ENCODE measurements at regions not wholly inside any gene's neighbourhood (a gene's known extent, or its start where the extent isn't known, plus 50 kb on each side); places are given as distances from the start of the nearest gene placed in this dataset.

- H3K4me3 ChIP-seq (ENCODE audit: low read depth, low read length), result no peak overlapping the region
- H3K27ac ChIP-seq (ENCODE audit: low read depth, low read length), result no peak overlapping the region
- no peaks in the 10 kb centered on the region for H3K4me1 ChIP-seq (ENCODE audit: control insufficient read depth, insufficient read depth, low read length, unreplicated experiment)
- H3K27me3 ChIP-seq (ENCODE audit: insufficient read depth, low read length), result no peaks in the 10 kb centered on the region
- no peak overlapping the region for H2AFZ ChIP-seq (ENCODE audit: low read length, unreplicated experiment)
- H3K36me3 ChIP-seq (ENCODE audit: insufficient read depth, low read length), result no peaks in the 10 kb centered on the region
- H3K79me2 ChIP-seq (ENCODE audit: control insufficient read depth, insufficient read depth, low read length, unreplicated experiment), result no peaks in the 10 kb centered on the region
These were observed 71.1 kb upstream of the NEUROD1 start for GRCh38 chr2:181751266-181752030.

- Histone ChIP-seq H3K79me2 (ENCODE audit: control insufficient read depth, insufficient read depth, low read length, unreplicated experiment) (no peaks in the 10 kb centered on the region), H3K4me3 (ENCODE audit: low read depth, low read length) (no peak overlapping the region), H3K36me3 (ENCODE audit: insufficient read depth, low read length) (no peaks in the 10 kb centered on the region), H3K4me1 (ENCODE audit: control insufficient read depth, insufficient read depth, low read length, unreplicated experiment) (no peaks in the 10 kb centered on the region), H2AFZ (ENCODE audit: low read length, unreplicated experiment) (no peak overlapping the region), H3K27me3 (ENCODE audit: insufficient read depth, low read length) (no peaks in the 10 kb centered on the region), H3K27ac (ENCODE audit: low read depth, low read length) (no peak overlapping the region)
These were observed 72.0 kb upstream of the NEUROD1 start for GRCh38 chr2:181752301-181752700.

DNA sequence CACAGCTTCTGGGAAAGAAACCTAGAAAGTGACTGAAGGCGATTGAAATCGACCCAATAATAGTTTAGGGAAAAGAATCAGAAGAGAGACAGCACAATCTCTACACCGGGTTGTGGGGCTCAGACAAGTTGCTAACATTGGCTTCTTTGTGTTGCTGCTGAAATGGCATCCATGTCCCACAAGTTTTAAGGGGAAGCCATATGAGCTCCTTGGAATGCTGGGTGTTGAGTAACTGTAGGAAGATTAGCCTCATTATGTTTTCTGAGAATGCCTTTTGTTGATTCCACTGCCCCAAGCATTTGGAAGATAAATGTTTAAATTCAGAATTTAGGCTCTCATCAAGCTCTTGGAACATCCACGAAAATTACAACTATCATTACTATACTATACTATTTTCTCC is 73.4 kb upstream of the NEUROD1 start:
- no peak overlapping the region for H3K27ac ChIP-seq (ENCODE audit: low read depth, low read length)
- no peak overlapping the region for H2AFZ ChIP-seq (ENCODE audit: low read length, unreplicated experiment)
- H3K79me2 ChIP-seq (ENCODE audit: control insufficient read depth, insufficient read depth, low read length, unreplicated experiment), result no peaks in the 10 kb centered on the region
- no peaks in the 10 kb centered on the region for H3K27me3 ChIP-seq (ENCODE audit: insufficient read depth, low read length)
- H3K36me3 ChIP-seq (ENCODE audit: insufficient read depth, low read length), result no peaks in the 10 kb centered on the region
- H3K4me1 ChIP-seq (ENCODE audit: control insufficient read depth, insufficient read depth, low read length, unreplicated experiment), result no peaks in the 10 kb centered on the region
- H3K4me3 ChIP-seq (ENCODE audit: low read depth, low read length), result no peak overlapping the region

GRCh38 chr2:181754105-181754504 is 73.8 kb upstream of the NEUROD1 start:
- Histone ChIP-seq H3K79me2 (ENCODE audit: control insufficient read depth, insufficient read depth, low read length, unreplicated experiment) (no peaks in the 10 kb centered on the region), H2AFZ (ENCODE audit: low read length, unreplicated experiment) (no peak overlapping the region), H3K27me3 (ENCODE audit: insufficient read depth, low read length) (no peaks in the 10 kb centered on the region), H3K4me3 (ENCODE audit: low read depth, low read length) (no peak overlapping the region), H3K36me3 (ENCODE audit: insufficient read depth, low read length) (no peaks in the 10 kb centered on the region), H3K4me1 (ENCODE audit: control insufficient read depth, insufficient read depth, low read length, unreplicated experiment) (no peaks in the 10 kb centered on the region), H3K27ac (ENCODE audit: low read depth, low read length) (no peak overlapping the region)

DNA sequence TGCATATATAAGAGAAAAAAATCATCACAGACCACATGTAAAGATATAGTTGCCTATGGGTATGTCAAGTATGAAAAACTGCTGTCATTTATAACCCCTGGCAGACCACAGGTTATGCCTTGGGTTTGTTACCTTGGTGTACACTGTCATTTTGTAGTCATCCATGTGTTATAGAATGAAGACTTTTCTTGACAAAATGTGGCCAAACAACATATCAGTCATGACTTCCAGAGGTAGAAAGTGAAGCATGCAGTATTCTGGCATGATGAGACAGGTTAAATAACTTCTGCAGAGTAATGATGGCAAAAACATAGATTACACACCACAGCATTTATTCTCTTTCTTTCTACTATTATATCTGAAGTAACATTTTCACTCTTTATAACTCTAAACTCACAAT is 74.9 kb upstream of the NEUROD1 start:
- H3K4me1 ChIP-seq (ENCODE audit: control insufficient read depth, insufficient read depth, low read length, unreplicated experiment), result no peaks in the 10 kb centered on the region
- no peak overlapping the region for H3K27ac ChIP-seq (ENCODE audit: low read depth, low read length)
- no peaks in the 10 kb centered on the region for H3K27me3 ChIP-seq (ENCODE audit: insufficient read depth, low read length)
- H2AFZ ChIP-seq (ENCODE audit: low read length, unreplicated experiment), result no peak overlapping the region
- no peak overlapping the region for H3K4me3 ChIP-seq (ENCODE audit: low read depth, low read length)
- H3K79me2 ChIP-seq (ENCODE audit: control insufficient read depth, insufficient read depth, low read length, unreplicated experiment), result no peaks in the 10 kb centered on the region
- no peaks in the 10 kb centered on the region for H3K36me3 ChIP-seq (ENCODE audit: insufficient read depth, low read length)

GRCh38 chr2:181760521-181760920 is 80.2 kb upstream of the NEUROD1 start:
- H3K36me3 ChIP-seq (ENCODE audit: insufficient read depth, low read length), result no peaks in the 10 kb centered on the region
- no peak overlapping the region for H2AFZ ChIP-seq (ENCODE audit: low read length, unreplicated experiment)
- no peaks in the 10 kb centered on the region for H3K4me1 ChIP-seq (ENCODE audit: control insufficient read depth, insufficient read depth, low read length, unreplicated experiment)
- H3K27me3 ChIP-seq (ENCODE audit: insufficient read depth, low read length), result no peaks in the 10 kb centered on the region
- H3K27ac ChIP-seq (ENCODE audit: low read depth, low read length), result no peak overlapping the region
- no peak overlapping the region for H3K4me3 ChIP-seq (ENCODE audit: low read depth, low read length)
- H3K79me2 ChIP-seq (ENCODE audit: control insufficient read depth, insufficient read depth, low read length, unreplicated experiment), result no peaks in the 10 kb centered on the region

GRCh38 chr2:181761175-181761574 is 80.9 kb upstream of the NEUROD1 start:
- Histone ChIP-seq H3K27ac (ENCODE audit: low read depth, low read length) (no peak overlapping the region), H3K79me2 (ENCODE audit: control insufficient read depth, insufficient read depth, low read length, unreplicated experiment) (no peaks in the 10 kb centered on the region), H3K36me3 (ENCODE audit: insufficient read depth, low read length) (no peaks in the 10 kb centered on the region), H3K4me1 (ENCODE audit: control insufficient read depth, insufficient read depth, low read length, unreplicated experiment) (no peaks in the 10 kb centered on the region), H2AFZ (ENCODE audit: low read length, unreplicated experiment) (no peak overlapping the region), H3K4me3 (ENCODE audit: low read depth, low read length) (no peak overlapping the region), H3K27me3 (ENCODE audit: insufficient read depth, low read length) (no peaks in the 10 kb centered on the region)

DNA sequence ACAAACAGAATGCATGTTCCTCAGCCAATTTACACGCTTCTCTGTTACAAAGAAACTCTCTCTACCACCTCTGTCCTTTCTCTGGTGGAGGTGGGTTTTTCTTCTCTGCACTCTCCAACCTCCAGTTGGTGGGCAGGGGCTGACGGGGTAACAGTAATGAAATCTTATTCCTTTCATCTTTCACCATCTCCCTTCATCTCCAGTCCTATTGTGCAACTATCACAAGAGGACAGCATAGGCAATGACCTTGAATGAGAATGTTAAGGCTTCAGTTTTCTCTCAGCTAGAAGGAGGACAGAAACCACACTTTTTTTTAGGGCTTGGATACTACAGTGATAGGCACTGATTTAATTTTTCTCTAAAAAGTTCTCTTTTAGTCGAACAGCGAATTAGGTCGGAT is 81.7 kb upstream of the NEUROD1 start:
- H2AFZ ChIP-seq (ENCODE audit: low read length, unreplicated experiment), result peak overlapping the region; percentile 3
- H3K4me1 ChIP-seq (ENCODE audit: control insufficient read depth, insufficient read depth, low read length, unreplicated experiment), result no peaks in the 10 kb centered on the region
- H3K27me3 ChIP-seq (ENCODE audit: insufficient read depth, low read length), result no peaks in the 10 kb centered on the region
- no peak overlapping the region for H3K27ac ChIP-seq (ENCODE audit: low read depth, low read length)
- H3K4me3 ChIP-seq (ENCODE audit: low read depth, low read length), result no peak overlapping the region
- no peaks in the 10 kb centered on the region for H3K36me3 ChIP-seq (ENCODE audit: insufficient read depth, low read length)
- no peaks in the 10 kb centered on the region for H3K79me2 ChIP-seq (ENCODE audit: control insufficient read depth, insufficient read depth, low read length, unreplicated experiment)

GRCh38 chr2:181762848-181763247 is 82.5 kb upstream of the NEUROD1 start:
- no peak overlapping the region for H3K4me3 ChIP-seq (ENCODE audit: low read depth, low read length)
- no peaks in the 10 kb centered on the region for H3K4me1 ChIP-seq (ENCODE audit: control insufficient read depth, insufficient read depth, low read length, unreplicated experiment)
- no peaks in the 10 kb centered on the region for H3K79me2 ChIP-seq (ENCODE audit: control insufficient read depth, insufficient read depth, low read length, unreplicated experiment)
- no peak overlapping the region for H2AFZ ChIP-seq (ENCODE audit: low read length, unreplicated experiment)
- H3K27ac ChIP-seq (ENCODE audit: low read depth, low read length), result no peak overlapping the region
- H3K36me3 ChIP-seq (ENCODE audit: insufficient read depth, low read length), result no peaks in the 10 kb centered on the region
- H3K27me3 ChIP-seq (ENCODE audit: insufficient read depth, low read length), result no peaks in the 10 kb centered on the region

DNA sequence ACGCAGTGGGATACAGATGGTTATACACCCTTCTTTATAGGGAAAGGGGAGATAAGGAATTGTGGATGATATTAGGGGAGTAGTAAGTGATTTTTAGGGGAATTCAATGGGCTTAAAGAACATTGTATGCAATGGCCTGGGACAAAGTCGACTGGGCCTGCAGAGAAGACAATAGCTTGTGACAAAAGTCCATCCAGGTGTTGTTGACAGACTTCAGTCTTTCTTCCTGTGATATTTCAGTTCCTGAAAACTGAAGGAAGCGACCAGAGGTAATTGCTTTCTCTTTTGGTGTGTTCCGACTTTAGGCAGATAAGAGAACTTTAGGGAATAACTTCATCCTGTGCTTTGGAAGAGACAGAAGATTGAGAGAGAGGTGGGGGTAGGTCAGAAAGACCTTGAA is 83.1 kb upstream of the NEUROD1 start:
- Histone ChIP-seq H2AFZ (ENCODE audit: low read length, unreplicated experiment) (no peak overlapping the region), H3K36me3 (ENCODE audit: insufficient read depth, low read length) (no peaks in the 10 kb centered on the region), H3K27ac (ENCODE audit: low read depth, low read length) (no peak overlapping the region)

DNA sequence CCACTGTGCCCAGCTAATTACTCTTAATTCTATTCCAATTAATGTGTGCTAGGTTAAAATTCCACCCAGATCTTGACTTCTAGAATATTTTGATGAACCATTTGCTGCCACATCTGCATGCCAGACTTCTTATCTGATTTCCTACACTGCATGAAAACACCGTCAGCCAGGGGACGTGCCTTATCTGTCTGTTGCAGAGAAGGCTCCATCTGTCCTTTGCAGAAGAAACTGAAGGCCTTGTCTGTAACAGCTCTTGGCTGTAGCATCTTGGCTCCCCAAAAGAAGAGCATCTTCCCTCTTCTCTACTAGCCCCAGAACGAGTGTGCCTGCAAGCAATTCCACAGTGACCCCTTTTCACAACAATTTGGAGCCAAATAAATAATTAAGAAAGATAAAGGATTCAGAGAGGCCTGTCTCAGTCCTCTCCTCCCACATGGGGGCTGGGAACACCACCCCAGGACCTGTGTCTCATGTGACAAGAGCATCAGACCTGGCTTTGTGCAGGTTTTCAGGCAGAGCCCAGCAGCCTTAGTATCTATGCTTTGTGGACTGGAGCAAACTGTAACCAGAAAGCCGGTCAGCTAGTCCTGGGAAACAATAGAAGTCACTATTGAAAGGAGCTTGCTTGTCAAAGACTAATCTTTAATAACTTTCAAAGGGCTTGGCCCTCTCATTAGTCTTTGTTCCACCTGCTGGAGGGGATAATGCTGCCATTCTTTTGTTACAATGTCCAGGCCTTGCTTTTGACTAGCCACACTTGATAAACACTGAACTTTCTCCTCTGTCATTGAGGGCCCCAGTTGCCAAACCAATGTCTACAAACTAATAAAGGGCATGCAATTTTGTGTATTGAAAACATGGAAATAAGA is 84.0 kb upstream of the NEUROD1 start:
- Histone ChIP-seq H3K27me3 (ENCODE audit: insufficient read depth, low read length) (no peaks in the 10 kb centered on the region), H2AFZ (ENCODE audit: low read length, unreplicated experiment) (no peak overlapping the region), H3K4me1 (ENCODE audit: control insufficient read depth, insufficient read depth, low read length, unreplicated experiment) (no peaks in the 10 kb centered on the region), H3K27ac (ENCODE audit: low read depth, low read length) (no peak overlapping the region), H3K4me3 (ENCODE audit: low read depth, low read length) (no peak overlapping the region), H3K79me2 (ENCODE audit: control insufficient read depth, insufficient read depth, low read length, unreplicated experiment) (no peaks in the 10 kb centered on the region), H3K36me3 (ENCODE audit: insufficient read depth, low read length) (no peaks in the 10 kb centered on the region)

More for the DNA sequence above, 83.1 kb upstream of the NEUROD1 start:
- no peaks in the 10 kb centered on the region for H3K79me2 ChIP-seq (ENCODE audit: control insufficient read depth, insufficient read depth, low read length, unreplicated experiment)
- no peaks in the 10 kb centered on the region for H3K4me1 ChIP-seq (ENCODE audit: control insufficient read depth, insufficient read depth, low read length, unreplicated experiment)
- H3K27me3 ChIP-seq (ENCODE audit: insufficient read depth, low read length), result no peaks in the 10 kb centered on the region
- H3K4me3 ChIP-seq (ENCODE audit: low read depth, low read length), result no peak overlapping the region

All from ACC112 (cell line).